ENCODE measurements at regions not wholly inside any gene's neighbourhood (a gene's known extent, or its start where the extent isn't known, plus 50 kb on each side); places are given as distances from the start of the nearest gene placed in this dataset.

DNA sequence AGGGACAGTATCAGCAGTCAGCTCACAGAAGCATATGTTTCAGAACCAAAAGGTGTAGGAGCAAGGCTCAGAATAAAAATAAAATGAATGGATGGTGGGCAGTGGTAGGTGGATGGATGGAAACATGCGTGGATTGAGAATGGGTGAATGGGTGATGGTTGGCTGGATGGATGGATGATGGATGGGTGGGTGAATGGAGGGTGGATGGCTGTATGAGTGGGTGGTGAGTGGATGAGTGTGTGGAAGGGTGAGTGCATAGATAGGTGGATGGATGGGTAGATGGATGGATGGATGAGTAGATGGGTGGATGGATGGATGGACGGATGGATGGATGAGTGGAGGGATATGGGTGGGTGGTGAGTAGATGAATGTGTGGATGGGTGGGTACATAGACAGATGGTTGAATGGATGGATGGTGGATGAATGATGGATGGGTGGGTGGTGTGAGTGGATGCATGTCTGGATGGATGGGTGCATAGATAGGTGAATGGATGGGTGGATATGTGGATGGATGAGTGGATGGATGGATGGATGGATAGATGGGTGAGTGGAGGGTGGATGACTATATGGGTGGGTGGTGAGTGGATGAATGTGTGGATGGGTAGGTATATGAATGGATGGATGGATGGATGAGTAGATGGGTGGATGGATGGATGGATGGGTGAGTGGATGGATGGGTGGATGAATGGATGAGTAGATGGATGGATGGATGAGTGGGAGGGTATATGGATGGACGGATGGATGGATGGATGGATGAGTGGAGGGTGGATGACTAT, 164.2 kb downstream of the C9orf50 start:
- DNase-seq, result no peak
- H3K79me2 ChIP-seq (ENCODE audit: low read length), result no peaks in the 10 kb centered on the region
- ChIA-PET POLR2A (ENCODE audit: unreplicated experiment) (no interaction called here), CTCF (no interaction called here)
- no peak overlapping the region for H3K4me2 ChIP-seq (ENCODE audit: low read length)
- H3K36me3 ChIP-seq (ENCODE audit: low read depth, low read length), result no peaks in the 10 kb centered on the region
- no peaks in the 10 kb centered on the region for H3K27me3 ChIP-seq (ENCODE audit: low read length)
- no peak overlapping the region for H3K4me3 ChIP-seq (ENCODE audit: low read length)
- intact Hi-C loops (cut with micrococcal nuclease), result no loop called here
- no peaks in the 10 kb centered on the region for H3K9me3 ChIP-seq (ENCODE audit: low read length)
- H3F3A ChIP-seq (ENCODE audit: low read length, unreplicated experiment), result no peaks in the 10 kb centered on the region
- no peak overlapping the region for H2AFZ ChIP-seq (ENCODE audit: low read length)
- ATAC-seq, result no peak
- no peak overlapping the region for H3K9ac ChIP-seq (ENCODE audit: low read length)
- H4K20me1 ChIP-seq (ENCODE audit: low read length), result no peaks in the 10 kb centered on the region
- peaks cover 9% of the 10 kb centered on the region for H3K4me1 ChIP-seq (ENCODE audit: insufficient read depth, low read length)
- TF ChIP-seq CTCF (conservative IDR thresholded peaks at IDR 0.05; ENCODE audit: low read depth, low read length) (no peak), EZH2phosphoT487 (IDR thresholded peaks at IDR 0.05; ENCODE audit: borderline replicate concordance, low read length) (no peak), EZH2 (IDR thresholded peaks at IDR 0.05; ENCODE audit: low read length, unreplicated experiment) (no peak)
- no peak overlapping the region for H3K27ac ChIP-seq (ENCODE audit: low read length)
- BruUV-seq (replicated peaks), result no TSS peak
- no peaks in the 10 kb centered on the region for H3K9me2 ChIP-seq (replicated peaks; ENCODE audit: low read length)

DNA sequence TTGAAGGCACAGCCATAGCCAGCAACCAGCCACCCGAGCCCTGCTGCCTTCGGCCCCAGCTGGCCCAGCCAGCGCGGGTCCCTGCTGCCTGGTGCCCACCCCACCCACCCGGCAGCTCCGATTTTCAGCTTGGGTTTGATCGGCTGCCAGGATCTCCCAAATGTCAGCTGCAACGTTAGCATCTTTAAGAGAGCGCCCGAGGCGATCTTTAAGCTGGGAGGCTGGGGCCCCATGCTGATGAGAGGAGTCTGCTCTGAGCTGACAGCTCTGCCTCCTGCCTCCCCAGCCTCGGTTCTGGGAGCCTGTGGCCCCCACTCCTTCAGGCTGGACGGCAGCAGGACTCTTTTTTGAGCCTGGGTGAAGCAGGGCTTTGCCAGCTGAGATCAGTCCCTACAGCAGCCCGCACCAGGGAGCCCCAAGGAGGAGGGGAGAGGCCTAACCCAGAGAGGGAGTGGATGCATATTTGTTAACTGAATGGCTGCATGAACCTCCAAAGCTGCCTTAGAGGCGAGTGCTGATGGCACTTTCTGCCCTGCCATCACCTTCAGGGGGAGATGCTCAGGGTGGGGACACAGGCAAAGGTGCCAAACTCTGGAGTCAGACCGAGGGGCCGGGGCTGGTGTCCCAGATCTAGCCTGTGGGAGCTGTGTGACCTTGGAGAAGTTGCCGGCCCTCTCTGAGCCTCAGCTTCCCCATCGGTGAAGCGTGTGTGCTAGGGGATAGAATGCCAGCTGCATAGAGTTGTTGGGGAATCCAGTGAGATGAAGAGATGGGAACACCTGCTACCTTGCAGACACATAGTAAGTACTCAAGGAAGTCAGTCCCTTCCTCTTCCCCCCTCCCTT, 165.5 kb downstream of the C9orf50 start:
- intact Hi-C loops (cut with micrococcal nuclease), result no loop called here
- Histone ChIP-seq H2AFZ (ENCODE audit: low read length) (no peak overlapping the region), H3K9me3 (ENCODE audit: low read length) (no peaks in the 10 kb centered on the region), H3K9ac (ENCODE audit: low read length) (no peak overlapping the region), H3K9me2 (replicated peaks; ENCODE audit: low read length) (no peaks in the 10 kb centered on the region), H3K27me3 (ENCODE audit: low read length) (no peaks in the 10 kb centered on the region), H3K4me1 (ENCODE audit: insufficient read depth, low read length) (no peaks in the 10 kb centered on the region), H3F3A (ENCODE audit: low read length, unreplicated experiment) (no peaks in the 10 kb centered on the region), H3K79me2 (ENCODE audit: low read length) (no peaks in the 10 kb centered on the region), H4K20me1 (ENCODE audit: low read length) (no peaks in the 10 kb centered on the region), H3K4me3 (ENCODE audit: low read length) (no peak overlapping the region), H3K4me2 (ENCODE audit: low read length) (no peak overlapping the region), H3K27ac (ENCODE audit: low read length) (no peak overlapping the region), H3K36me3 (ENCODE audit: low read depth, low read length) (no peaks in the 10 kb centered on the region)
- DNase-seq (no peak), ATAC-seq (no peak)
- no TSS peak for BruUV-seq (replicated peaks)
- TF ChIP-seq CTCF (conservative IDR thresholded peaks at IDR 0.05; ENCODE audit: low read depth, low read length) (no peak), EZH2 (IDR thresholded peaks at IDR 0.05; ENCODE audit: low read length, unreplicated experiment) (no peak), EZH2phosphoT487 (IDR thresholded peaks at IDR 0.05; ENCODE audit: borderline replicate concordance, low read length) (no peak)
- ChIA-PET POLR2A (ENCODE audit: unreplicated experiment) (no interaction called here), CTCF (no interaction called here)

All from PC-3 (cell line).